Adrenal gland (tissue), 5 donors: ENCODE measurements at regions not wholly inside any gene's neighbourhood (a gene's known extent, or its start where the extent isn't known, plus 50 kb on each side); places are given as distances from the start of the nearest gene placed in this dataset.

ENCODE experiments used
- POLR2A ChIP-seq, 2 donors: fragments of 450-650 bp; IDR thresholded peaks; one replicate each; pipeline ENCODE4 v1.6.1; 2017; ENCODE audit warnings: antibody characterized with exemption in 2 of 2, mild to moderate bottlenecking in 2 of 2, moderate library complexity in 1 of 2
- TF ChIP-seq, protein P1 (sequence below), 6 experiments: fragments of 450-650 bp in 4 of 6; fragments of 200-600 bp in 2 of 6; sonication (generic) in 1 of 6; IDR thresholded peaks; 1 replicate in 5 of 6; 2 replicates in 1 of 6; pipeline versions ENCODE4 v1.5.1 to v1.8.0; 2016 to 2021; ENCODE audit warnings: antibody characterized with exemption in 6 of 6, mild to moderate bottlenecking in 2 of 6, moderate library complexity in 1 of 6
- donor health status: DM: no; HTN: no; CAD: no.

DNA sequence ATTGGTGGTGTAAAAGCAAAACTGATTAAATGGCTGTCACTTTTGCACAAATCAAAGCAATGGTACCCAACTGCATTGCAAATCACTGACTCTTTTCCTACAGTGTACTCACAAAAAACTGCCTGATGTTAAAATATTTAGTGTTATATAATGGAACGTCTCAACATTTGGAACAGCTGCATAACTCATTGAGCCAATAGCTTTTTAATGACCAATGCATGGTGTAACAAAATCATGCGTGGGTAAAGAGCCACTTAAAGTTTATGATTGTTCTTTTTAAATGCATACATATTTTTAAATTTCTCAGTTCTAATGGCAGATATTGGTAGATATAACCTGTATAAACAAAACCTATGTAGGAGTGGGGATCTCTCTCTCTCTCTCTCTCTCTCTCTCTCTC lies 204.0 kb upstream of the MPHOSPH6 start:
- TF ChIP-seq POLR2A (IDR thresholded peaks at IDR 0.05), result no peak
- TF ChIP-seq, protein P1, sequence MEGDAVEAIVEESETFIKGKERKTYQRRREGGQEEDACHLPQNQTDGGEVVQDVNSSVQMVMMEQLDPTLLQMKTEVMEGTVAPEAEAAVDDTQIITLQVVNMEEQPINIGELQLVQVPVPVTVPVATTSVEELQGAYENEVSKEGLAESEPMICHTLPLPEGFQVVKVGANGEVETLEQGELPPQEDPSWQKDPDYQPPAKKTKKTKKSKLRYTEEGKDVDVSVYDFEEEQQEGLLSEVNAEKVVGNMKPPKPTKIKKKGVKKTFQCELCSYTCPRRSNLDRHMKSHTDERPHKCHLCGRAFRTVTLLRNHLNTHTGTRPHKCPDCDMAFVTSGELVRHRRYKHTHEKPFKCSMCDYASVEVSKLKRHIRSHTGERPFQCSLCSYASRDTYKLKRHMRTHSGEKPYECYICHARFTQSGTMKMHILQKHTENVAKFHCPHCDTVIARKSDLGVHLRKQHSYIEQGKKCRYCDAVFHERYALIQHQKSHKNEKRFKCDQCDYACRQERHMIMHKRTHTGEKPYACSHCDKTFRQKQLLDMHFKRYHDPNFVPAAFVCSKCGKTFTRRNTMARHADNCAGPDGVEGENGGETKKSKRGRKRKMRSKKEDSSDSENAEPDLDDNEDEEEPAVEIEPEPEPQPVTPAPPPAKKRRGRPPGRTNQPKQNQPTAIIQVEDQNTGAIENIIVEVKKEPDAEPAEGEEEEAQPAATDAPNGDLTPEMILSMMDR (IDR thresholded peaks at IDR 0.05), result no peak
